Superior temporal gyrus (tissue), 1 donor: ENCODE measurements at regions not wholly inside any gene's neighbourhood (a gene's known extent, or its start where the extent isn't known, plus 50 kb on each side); places are given as distances from the start of the nearest gene placed in this dataset.

Source experiments
- DNase-seq: peaks from one replicate; pipeline ENCODE4 v3.0.0-alpha.2; 2016; ENCODE audit errors: extremely low spot score

DNA sequence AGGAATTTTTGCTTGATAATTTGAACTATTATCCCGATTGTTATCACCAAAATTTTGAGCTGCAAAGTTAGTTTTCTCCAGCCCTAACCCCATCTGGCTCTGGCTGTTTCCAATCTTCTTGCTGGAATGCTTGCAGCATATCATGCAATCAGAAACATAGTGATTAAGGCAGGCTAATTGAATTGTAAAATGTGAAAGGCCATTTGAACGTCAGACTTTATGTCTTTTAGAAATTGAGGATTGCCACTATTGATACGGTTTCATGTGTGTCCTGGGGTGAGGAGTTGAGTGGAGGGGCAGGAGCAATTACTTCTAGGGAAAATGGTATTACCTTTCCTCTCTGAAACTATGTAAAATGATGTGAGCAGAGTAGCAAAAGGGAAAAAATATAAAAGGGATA lies 1674.5 kb upstream of the LRRTM1 start:
- no peak for DNase-seq

DNA sequence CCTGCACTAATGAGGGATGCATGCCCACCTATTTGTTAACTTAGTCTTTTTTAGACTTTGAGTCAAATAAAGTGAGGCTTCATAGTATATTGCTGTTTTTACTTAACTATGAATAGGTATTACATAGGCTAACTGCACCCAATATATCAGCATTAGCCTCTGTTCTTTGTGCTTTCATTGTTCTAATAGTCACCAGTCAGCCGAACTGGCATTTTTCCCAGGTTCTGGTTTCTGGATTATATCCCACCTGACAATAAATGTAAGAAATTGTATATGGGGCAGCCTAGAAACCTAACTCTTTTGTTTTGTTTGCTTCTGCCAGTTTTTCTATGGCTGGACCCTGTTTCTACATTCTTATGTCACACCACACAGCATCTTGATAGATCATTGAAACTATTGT lies 1672.4 kb upstream of the LRRTM1 start:
- DNase-seq, result no peak

DNA sequence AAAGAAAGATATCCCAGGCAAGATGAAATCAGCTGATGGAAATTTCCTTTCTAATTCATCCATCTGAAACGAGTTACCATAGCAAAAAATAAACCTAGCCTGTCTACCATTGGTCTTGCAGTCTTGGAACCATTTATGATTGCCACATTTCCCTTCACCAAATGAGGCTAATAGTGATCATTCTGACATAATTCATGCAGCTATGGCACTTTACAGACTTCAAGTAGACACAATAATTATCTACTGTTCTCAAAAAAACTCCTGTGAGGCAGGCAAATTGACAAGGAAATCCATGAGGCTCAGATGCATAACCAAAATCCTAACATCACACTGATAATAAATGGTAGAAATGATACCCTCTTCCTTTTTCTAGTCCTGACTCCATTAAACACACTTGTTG lies 1669.7 kb upstream of the LRRTM1 start:
- no peak for DNase-seq

DNA sequence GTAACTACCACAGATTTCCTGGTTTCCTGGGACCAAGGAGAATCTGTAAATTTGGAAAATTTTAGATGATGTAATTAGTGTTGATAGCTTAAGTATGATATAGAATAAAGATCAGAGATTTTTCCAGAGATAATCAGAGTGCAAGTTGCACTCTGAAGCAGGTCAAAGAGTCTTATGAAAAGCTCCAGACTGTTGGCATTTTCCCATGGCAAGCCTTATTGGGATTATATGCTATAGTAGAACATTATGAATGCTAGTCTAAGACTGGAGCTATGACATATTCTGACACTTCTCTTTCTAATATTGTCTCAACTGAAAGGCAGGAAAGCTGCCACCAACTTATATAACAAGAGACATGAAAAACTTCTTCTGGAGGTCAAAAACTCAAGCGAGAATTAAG lies 1638.3 kb upstream of the LRRTM1 start:
- no peak for DNase-seq

DNA sequence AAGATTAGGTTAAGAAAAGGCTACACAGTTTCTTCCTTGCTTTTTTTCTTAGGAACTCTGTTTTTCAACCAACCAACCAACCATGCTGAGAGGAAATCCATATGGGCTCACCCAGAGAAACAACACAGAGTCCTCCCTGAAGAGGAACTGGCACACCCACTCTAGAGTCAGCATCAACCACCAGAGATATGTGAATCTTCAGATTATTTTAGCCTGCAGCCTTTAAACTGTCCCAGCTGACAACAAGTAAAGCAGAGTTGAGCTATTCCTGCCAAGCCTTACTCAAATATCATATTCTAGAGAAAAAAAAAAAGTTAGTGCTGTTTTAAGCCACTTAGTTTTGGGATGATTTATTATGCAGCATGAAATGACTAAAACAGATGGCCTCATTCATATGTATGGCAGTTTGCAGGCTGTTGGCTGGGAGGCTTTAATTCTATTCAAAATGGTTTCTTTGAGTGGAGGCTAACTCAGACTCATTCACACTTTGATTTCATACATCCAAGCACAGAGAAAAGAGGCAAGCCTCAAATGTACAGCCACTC lies 1637.7 kb upstream of the LRRTM1 start:
- peak; percentile 50 for DNase-seq

DNA sequence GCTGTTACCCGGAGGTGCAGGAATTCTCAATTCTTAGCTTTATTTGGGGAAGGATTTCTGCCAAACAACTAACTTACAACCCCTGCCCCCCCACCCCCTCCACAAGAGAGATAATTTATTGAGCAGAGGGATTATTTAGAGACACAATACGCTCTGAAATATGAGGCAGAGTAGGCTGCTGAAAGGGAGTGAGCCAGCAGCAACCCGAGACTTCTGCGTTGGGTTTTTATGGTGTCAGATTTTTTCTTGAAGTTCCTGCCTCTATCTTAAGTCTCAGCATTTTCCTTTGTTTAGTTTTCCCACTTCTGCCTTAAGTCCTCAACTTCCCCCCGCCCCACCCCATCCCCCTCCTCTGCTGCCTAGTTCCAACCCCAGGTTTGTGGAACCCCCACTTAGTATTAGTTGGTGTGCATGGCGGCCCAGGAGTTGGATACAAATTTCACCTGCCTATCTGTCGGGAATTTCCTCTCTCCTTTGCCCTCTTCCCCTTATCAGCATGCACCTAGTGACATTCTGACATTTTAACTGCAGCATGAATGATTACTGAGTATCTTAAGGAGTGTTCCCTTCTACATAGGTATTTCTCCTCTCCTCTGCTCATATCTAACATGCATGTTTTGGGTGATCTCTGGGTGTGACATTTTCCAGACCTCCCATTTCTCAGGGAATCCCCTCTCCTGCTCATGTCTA lies 1635.9 kb upstream of the LRRTM1 start:
- no peak for DNase-seq

DNA sequence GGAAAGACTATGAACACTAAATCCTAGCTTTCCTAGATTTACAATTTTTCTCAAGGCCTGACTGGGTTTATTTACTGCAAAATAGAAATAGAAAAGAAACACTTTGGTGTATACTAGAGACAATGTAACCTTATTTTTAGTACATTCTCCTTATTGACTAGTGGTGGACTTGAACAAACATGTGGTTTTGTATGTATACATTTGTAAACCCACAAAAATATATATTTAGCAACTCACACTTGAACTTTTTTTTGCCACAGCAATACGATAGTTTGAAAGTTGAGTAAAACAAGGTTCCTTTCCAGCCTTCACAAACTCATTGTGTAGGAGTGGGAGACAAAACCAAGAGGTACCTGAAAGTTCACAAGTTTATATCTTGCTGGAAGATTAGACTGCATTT lies 1633.4 kb upstream of the LRRTM1 start:
- DNase-seq, result no peak

DNA sequence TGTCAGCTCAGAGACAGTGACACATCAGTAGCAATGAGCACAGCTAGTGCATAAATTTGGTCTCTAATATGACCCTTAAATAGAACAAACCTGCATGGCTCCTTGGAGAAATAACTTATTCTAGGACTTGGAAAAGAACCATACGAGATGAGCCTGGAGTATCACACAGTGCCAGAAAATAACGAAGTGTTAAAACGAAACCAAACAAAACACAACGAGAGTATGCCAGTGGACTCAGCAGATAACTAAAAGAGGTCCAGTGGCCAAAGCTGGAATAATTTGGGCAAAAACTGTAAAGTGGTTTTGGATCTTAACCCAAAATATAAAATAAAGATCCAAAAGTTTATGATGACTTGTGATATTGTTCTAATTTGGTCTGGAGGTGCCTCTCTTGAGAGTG lies 1599.0 kb upstream of the LRRTM1 start:
- no peak for DNase-seq

DNA sequence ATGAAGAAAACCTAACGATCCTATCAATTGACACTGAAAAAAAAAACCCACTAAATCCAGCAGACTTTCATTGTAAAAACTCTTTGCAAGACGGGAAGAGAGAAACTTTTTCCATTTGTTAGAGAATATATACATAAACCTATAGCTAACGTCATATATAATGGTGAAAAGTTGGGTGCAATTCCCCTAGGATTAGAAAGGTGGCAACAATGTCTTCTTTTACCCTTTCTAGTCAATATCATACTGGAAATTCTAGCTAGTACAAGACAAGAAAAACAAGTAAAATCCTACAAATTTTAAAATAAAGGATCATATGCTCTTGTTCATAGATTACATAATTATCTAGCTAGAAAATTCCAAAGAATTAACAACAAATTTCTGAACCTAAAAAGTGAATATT lies 1596.5 kb upstream of the LRRTM1 start:
- no peak for DNase-seq

DNA sequence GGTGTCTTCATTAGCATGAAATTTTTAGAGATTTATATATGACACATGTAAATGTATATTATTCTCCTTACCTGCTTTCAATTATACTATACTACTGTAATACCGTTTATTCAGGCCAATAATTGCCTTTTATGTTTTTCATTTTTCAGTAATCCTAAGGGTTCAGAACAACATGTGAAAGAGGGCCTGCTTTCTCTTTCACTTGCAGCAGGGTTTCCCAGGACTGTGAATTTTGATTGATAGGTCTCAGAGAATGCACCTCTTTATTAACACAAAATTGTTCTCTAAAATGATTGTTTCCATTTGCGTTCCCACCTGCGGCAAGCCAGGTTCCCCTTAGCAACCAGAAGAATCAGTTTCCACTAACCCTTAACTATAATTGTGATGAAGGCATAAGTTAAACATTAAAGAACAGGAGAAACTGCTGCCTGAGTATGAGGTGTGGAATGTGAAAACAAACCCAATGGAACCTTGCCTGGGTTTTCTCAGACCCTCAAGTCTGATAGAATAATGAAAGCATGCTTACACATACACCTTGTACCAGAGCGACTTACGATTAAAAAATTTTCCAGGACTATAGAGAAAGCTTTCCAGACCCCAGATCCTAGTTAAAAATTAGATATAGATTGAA lies 1591.2 kb upstream of the LRRTM1 start:
- no peak for DNase-seq

DNA sequence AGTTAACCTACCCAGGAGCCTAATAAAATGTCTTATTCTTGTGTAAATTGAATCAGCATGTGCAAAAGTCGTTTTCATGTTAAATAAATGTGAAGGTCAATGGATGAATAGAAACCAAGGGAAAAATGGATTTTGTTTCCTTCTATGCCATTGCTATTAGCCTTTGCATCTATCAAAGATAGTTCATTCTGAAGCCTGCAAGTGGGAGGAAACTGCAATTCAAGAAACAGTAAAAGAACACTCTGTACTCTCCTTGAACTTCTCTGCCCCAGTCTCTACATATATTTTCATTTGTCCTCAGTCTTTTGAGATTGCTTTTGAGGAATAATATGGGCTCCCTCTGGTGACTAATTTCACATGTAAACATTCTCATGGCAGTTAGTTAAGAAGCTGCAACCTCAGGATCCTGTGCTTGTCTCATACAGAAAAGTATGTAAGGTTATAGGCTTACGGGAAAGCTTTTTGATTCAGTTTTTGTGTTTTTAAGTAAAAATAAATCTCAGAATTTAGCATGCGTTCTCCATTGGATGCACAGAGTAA lies 1590.0 kb upstream of the LRRTM1 start:
- no peak for DNase-seq

DNA sequence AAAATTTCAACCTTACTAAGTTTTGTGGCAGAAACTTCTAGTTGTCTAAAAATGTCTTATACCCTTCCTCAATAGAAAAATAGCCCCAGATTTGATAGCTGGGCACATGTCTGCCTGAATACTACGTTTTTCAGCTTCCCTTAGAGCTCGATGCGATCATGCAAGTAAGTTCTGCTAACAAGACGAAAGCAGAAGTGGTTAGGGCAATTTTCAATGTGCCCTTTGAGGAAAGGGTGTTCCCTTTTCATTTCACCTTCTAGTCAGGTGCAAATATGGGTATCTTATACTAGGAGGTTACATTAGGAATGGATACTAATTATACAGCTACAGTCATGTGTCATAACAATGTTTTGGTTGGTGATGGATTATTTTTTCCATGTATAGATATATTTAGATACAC lies 1572.1 kb upstream of the LRRTM1 start:
- DNase-seq, result no peak

DNA sequence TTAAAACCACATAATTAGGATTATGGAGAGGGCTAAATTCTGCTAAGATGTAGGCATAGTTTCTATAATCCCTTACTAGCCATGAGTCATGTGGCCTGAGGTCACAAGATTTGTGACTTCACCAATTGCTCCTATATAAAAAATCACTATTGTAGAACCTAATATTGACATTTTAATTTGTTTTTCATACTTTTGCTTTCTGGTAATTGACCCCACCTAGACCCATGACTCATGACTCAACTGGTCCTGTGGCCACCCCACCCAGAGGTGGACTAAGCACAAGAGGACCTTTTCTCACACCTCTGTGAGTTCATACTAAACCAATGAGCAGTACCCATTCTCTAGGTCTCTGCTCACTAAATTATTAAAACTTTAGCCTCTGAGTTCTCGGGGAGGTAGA lies 1567.5 kb upstream of the LRRTM1 start:
- no peak for DNase-seq

DNA sequence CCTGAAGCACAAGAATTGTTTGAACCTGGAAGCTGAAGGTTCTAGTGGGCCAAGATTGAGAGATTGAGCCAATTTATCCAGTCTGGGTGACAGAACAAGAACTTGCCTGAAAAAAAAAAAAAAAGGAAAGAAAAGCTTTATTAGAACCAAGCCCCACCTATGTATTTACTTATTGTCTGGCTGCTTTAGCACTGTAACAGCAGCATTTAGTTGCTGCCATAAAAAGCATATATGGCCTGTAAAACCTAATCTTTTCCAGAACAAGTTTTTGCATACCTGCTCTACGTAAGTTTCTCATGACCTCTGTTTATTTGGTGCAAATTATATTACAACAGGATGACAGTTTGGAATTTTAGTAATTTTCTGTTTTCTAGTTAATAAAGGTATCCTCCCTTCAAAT lies 1565.6 kb upstream of the LRRTM1 start:
- no peak for DNase-seq

DNA sequence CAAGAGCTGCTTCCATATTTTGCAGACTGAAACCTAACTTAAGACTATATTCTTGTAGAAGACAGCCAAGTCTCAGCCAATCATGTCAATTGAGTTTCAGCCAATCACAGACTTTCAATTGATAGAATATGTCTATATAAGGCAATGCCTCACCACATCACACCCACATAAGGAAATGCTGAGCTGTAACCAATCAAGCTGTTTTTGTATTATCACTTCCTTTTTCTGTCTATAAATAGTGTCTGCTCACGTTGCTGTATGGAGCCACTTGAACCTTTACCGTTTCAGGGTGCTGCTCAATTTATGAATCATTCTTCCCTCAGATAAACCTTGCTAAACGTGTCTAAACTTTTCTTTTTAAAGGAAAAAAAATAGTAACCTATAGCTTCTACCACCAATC lies 1554.4 kb upstream of the LRRTM1 start:
- DNase-seq, result no peak

DNA sequence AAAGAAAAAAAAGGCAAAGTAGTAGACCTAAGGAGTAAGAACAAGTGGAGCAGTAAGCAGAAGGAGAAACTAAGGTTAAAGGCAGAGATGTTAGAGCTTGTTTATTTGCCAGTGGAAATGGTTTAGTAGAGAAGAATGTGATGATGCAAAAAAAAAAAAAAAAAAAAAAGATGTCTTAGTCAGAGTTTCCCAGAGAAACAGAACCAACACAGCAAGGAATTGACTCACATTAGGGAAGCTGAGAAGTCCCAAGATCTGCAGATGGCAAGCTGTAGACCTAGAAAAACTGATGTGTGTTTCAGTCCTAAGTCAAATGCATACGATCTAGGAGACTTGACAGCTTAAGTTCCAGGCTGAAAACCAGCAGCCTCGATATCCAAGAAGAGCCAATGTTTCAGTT lies 1548.8 kb upstream of the LRRTM1 start:
- DNase-seq, result no peak

DNA sequence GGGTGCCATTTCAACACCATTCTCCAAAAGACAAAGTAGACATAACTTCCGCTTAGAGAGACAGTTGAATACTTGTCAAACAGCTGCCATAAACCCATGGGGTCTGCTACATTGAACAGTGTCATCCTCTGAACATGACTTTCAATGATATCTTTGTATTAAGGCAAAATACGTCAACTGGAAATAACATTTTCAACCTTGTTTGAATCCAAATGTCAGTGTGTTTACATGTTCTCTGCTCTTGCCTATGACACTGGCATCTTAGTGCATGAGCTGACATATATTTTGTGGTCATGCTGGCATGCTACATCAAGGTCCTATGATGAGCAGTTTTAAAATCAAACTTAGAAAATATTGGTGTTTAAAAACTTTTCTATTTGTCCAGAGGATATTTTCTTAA lies 1548.1 kb upstream of the LRRTM1 start:
- no peak for DNase-seq

DNA sequence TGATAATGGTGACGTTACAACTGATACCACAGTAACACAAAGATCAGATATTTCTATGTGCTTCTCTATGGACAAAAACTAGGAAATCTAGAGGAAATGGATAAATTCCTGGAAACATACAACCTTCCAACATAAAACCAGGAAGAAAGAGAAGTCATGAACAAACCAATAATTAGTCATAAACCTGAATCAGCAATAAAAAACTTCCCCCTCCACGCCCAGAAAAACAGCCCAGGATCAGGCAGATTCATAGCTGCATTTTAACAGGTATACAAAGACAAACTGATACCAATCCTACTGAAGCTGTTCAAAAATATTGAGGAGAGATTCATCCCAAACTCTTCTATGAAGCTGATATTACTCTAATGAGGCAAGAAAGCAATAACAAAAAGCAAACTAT lies 1535.2 kb upstream of the LRRTM1 start:
- DNase-seq, result no peak

DNA sequence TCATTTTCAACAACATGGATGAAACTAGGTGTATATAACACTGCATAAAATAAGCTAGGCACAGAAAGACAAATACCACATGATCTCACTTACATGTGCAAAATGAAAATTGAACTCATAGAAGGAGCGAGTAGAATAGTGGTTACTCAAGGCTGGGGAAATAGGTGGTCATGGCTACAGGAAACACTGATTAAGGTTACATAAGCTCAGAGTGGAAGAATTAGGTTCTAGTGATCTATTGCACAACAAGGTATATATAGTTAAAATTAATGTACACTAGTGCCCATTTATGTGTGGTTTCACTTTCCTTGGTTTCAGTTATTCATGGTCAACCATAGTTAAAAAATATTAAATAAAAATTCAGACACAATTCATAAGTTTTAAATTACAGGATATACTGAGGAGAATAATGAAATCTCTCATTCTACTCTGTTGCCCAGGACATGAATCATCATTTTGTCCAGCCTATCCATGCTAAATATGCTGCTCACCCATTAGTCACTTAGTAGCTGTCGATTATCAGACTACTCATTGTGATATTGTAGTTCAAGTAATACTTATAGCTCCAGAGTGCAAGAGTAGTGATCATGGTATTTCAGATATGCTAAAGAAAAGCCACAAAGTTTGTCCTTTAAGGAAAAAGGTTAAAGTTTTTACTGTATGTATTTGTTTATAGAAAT lies 1530.9 kb upstream of the LRRTM1 start:
- no peak for DNase-seq

DNA sequence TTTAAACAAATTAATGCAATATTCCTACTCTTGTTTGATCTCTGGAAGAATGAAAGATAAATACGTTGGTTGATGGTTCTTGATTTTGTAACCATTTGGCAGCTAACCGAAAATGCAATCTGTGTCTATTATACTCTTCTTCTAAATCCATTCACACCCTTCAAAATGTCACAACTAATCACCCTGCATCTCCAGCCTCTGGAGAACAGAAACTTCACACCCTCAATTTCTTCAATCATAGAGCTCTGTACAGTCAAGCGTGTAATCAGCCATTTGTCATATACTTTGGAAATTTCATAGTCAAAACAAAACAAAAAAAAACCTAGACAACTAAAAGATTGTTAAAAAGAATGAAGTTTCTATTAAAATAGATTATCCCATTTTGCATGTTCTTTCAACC lies 1482.3 kb upstream of the LRRTM1 start:
- no peak for DNase-seq

DNA sequence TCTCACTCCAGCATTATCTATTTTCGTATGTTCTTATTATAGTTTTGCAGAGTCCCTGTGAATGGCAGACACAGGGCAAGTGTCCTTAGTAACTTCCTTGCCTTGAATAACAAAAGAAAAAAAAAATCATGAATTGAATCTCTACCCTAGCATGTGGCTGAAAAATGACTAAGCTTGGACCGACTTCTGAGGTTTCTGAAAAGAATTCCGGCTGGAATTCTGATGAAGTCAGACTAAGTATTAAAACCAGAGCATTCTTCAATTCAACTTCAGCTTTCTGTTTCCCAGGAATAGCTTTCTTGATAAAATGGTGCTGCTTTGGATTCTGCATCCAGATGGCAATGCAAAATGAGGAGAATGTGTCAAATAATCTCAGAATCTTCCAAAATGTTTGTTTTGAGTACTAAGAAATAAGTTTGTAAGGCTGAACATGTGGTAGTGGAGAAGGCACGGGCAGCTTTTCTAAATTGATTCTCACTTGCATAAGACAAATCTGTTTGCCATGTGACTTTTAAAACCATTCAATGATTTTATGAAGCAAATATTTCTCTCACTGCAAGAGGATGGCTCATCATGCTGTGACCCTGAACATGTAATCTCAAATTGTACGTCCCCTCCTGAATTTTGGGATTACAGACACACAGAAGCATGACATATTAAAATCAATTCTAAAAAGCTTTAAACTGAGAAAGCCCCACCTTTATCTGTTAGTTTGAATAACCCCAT lies 1462.8 kb upstream of the LRRTM1 start:
- peak; percentile 36 for DNase-seq

DNA sequence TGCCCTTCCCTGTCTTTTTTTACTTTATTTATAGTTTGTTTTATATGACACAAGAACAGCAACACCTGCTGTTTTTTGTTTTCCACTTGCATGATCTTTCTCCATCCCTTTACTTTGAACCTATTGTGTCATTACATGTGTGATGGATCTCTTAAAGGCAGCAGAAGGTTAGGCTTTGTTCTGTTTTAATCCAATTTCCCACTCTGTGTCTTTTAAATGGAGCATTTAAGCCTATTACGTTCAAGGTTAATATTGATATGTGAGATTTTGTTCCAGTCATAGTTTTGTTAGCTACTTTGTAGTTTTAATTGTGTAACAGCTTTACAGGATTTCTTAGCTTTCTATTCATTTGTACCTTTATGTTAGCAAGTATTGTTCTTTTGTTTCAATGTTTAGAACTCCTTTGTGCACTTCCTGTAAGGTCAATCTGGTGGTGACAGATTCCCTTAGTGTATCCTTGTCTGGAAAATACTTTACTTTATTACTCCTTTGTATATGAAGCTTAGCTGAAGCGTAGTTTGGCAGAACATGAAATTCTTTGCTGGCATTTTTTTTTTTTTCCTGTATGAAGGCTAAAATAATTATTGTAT lies 1443.0 kb upstream of the LRRTM1 start:
- DNase-seq, result no peak
